Fibroblast of mammary gland (primary cell): ENCODE measurements at regions not wholly inside any gene's neighbourhood (a gene's known extent, or its start where the extent isn't known, plus 50 kb on each side); places are given as distances from the start of the nearest gene placed in this dataset.

Experiments
- DNase-seq: peaks from one replicate; pipeline ENCODE4 v3.0.0-alpha.2; 2010; ENCODE audit warnings: low read depth
- H3K4me3 ChIP-seq: 2 replicates; pipeline ENCODE4 v1.5.1; 2011; ENCODE audit warnings: low read depth, mild to moderate bottlenecking, low read length, moderate library complexity; ENCODE audit not compliant: control insufficient read depth
- CTCF ChIP-seq: conservative IDR thresholded peaks from 2 replicates; pipeline ENCODE4 v1.5.1; 2011; ENCODE audit warnings: low read depth, low read length, inconsistent platforms; ENCODE audit not compliant: control insufficient read depth, insufficient read depth

GRCh38 chr2:129721846-129722245, 257.6 kb upstream of the RAB6C start:
- no peak for DNase-seq
- TF ChIP-seq CTCF: no peak
- no peak overlapping the region for H3K4me3 ChIP-seq

- no peak overlapping the region for H3K4me3 ChIP-seq
- TF ChIP-seq CTCF: no peak
- DNase-seq: no peak
Observed at GRCh38 chr2:129722306-129723019, 257.0 kb upstream of the RAB6C start.

GRCh38 chr2:129723277-129724020, 256.0 kb upstream of the RAB6C start:
- no peak overlapping the region for H3K4me3 ChIP-seq
- no peak for DNase-seq
- no peak for TF ChIP-seq CTCF

- no peak for TF ChIP-seq CTCF
- no peak overlapping the region for H3K4me3 ChIP-seq
- DNase-seq: no peak
Observed at GRCh38 chr2:129724021-129724757, 255.3 kb upstream of the RAB6C start.

- H3K4me3 ChIP-seq: no peak overlapping the region
- no peak for TF ChIP-seq CTCF
- no peak for DNase-seq
Observed at GRCh38 chr2:129726216-129726615, 253.2 kb upstream of the RAB6C start.

- no peak for DNase-seq
- TF ChIP-seq CTCF: no peak
- no peak overlapping the region for H3K4me3 ChIP-seq
Observed at GRCh38 chr2:129727286-129727685, 252.2 kb upstream of the RAB6C start.
